ENCODE measurements at regions not wholly inside any gene's neighbourhood (a gene's known extent, or its start where the extent isn't known, plus 50 kb on each side); places are given as distances from the start of the nearest gene placed in this dataset.

DNA sequence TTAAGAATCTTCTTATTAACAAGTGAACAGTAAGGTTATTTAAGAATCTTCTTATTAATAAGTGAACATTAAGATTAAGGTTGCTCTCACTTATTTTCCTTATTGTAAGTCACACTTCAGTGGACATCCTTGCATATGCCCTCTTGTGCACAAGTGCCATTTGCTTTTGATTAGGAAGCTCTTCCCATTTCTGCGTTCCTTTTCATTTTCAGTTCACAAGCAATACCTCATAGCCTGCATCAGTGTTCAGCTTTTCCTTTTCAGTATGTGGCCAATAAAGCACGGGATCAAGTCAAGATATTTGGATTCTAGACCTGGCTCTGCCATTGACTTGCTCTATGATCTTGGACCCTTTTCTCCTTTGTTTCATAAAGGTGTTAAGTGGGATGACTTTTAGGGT is 158.7 kb downstream of the DISP1 start:
- Mint-ChIP-seq H3K36me3 (peaks cover 4% of the 10 kb centered on the region), H3K27me3 (ENCODE audit: insufficient read depth, low read depth) (peaks cover 2% of the 10 kb centered on the region), H3K4me1 (peaks cover 48% of the 10 kb centered on the region), H3K27ac (peak overlapping the region; percentile 96), H3K4me3 (no peak overlapping the region), H3K9me3 (peaks cover 2% of the 10 kb centered on the region)
- no peaks in the 10 kb centered on the region for H3K36me3 ChIP-seq
- no peaks in the 10 kb centered on the region for H3K4me1 ChIP-seq
- no peaks in the 10 kb centered on the region for H3K79me2 ChIP-seq (ENCODE audit: low read depth)
- H3K27ac ChIP-seq: no peak overlapping the region
- no peak overlapping the region for H2AFZ ChIP-seq (replicated peaks)
- H4K20me1 ChIP-seq (ENCODE audit: low read depth): no peaks in the 10 kb centered on the region
- H3K9ac ChIP-seq: no peak overlapping the region
- DNase-seq (ENCODE audit: low spot score): no peak
- TF ChIP-seq, protein P1, sequence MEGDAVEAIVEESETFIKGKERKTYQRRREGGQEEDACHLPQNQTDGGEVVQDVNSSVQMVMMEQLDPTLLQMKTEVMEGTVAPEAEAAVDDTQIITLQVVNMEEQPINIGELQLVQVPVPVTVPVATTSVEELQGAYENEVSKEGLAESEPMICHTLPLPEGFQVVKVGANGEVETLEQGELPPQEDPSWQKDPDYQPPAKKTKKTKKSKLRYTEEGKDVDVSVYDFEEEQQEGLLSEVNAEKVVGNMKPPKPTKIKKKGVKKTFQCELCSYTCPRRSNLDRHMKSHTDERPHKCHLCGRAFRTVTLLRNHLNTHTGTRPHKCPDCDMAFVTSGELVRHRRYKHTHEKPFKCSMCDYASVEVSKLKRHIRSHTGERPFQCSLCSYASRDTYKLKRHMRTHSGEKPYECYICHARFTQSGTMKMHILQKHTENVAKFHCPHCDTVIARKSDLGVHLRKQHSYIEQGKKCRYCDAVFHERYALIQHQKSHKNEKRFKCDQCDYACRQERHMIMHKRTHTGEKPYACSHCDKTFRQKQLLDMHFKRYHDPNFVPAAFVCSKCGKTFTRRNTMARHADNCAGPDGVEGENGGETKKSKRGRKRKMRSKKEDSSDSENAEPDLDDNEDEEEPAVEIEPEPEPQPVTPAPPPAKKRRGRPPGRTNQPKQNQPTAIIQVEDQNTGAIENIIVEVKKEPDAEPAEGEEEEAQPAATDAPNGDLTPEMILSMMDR (IDR thresholded peaks at IDR 0.05): no peak
- no peaks in the 10 kb centered on the region for H3K9me3 ChIP-seq (ENCODE audit: low read depth)
- no peak overlapping the region for H3K4me3 ChIP-seq
- no peaks in the 10 kb centered on the region for H3K27me3 ChIP-seq
- H3F3A ChIP-seq (ENCODE audit: low read depth): no peaks in the 10 kb centered on the region
- H3K4me2 ChIP-seq: no peak overlapping the region

DNA sequence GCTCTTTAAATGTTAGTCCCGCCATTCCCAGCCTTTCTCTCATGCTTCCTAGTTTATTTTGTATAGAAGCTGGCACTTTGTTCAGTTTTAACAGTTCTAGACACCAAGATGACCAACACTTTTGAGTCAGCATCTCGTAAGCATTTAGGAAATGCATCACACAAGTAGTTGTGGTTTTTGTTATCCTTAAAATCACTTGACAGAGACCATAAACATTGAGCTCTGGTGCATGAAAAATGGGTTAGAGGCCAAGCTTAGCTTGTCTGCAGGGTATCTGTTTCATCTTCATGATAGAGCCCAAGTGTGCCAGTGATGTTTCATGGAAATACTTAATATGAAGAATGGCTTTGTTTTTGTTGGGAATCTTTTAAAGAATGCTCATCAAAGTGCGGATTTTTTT is 159.7 kb downstream of the DISP1 start:
- H3K4me2 ChIP-seq: no peak overlapping the region
- H3K79me2 ChIP-seq (ENCODE audit: low read depth): no peaks in the 10 kb centered on the region
- peaks cover 2% of the 10 kb centered on the region for H3K9me3 Mint-ChIP-seq
- H3K9me3 ChIP-seq (ENCODE audit: low read depth): no peaks in the 10 kb centered on the region
- no peak for DNase-seq (ENCODE audit: low spot score)
- H3K9ac ChIP-seq: no peak overlapping the region
- H3K4me3 Mint-ChIP-seq: no peak overlapping the region
- H4K20me1 ChIP-seq (ENCODE audit: low read depth): no peaks in the 10 kb centered on the region
- no peak overlapping the region for H3K27ac ChIP-seq
- H3K4me3 ChIP-seq: no peak overlapping the region
- no peaks in the 10 kb centered on the region for H3F3A ChIP-seq (ENCODE audit: low read depth)
- H3K36me3 Mint-ChIP-seq: peaks cover 4% of the 10 kb centered on the region
- no peak overlapping the region for H3K27ac Mint-ChIP-seq
- H3K27me3 Mint-ChIP-seq (ENCODE audit: insufficient read depth, low read depth): no peaks in the 10 kb centered on the region
- H3K4me1 Mint-ChIP-seq: peaks cover 49% of the 10 kb centered on the region
- TF ChIP-seq EZH2phosphoT487 (IDR thresholded peaks at IDR 0.05): no peak
- TF ChIP-seq, protein P1 (IDR thresholded peaks at IDR 0.05): no peak
- H3K4me1 ChIP-seq: no peaks in the 10 kb centered on the region
- H3K27me3 ChIP-seq: no peaks in the 10 kb centered on the region
- no peak overlapping the region for H2AFZ ChIP-seq (replicated peaks)
- no peaks in the 10 kb centered on the region for H3K36me3 ChIP-seq

DNA sequence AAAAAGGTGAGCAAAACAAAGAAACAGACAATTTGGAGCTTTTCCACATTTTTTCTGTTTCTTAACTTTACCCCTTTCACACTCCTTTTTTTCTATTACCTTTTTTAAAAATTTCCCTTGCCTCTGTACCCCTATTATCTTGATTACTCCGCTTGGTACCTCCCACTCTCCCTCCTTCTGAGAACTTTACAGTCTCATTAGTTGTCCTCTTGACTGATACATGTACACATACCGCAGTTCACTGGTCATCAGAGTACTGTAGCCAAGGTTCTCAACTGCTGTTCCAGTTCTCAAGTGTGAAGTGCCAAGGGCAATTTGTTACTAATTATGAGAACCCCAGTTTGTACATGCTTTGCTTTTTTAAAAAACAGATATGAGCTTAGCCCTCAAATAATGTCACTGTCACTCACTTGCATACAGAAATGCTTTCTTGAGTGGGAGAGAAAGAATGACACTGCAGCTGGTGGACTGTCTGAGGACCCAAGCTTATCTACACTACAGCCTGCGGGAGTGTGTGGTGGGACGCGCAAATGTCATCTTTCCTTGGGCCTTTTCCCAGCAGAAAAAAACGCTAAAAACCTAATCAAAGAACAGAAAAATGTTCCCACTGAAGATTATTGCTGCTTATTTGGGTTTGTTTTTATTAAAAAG is 160.8 kb downstream of the DISP1 start:
- H4K20me1 ChIP-seq (ENCODE audit: low read depth): no peaks in the 10 kb centered on the region
- H3K9ac ChIP-seq: no peak overlapping the region
- peaks cover 8% of the 10 kb centered on the region for H3K36me3 Mint-ChIP-seq
- H3K9me3 ChIP-seq (ENCODE audit: low read depth): no peaks in the 10 kb centered on the region
- no peaks in the 10 kb centered on the region for H3K79me2 ChIP-seq (ENCODE audit: low read depth)
- H3K4me1 ChIP-seq: no peaks in the 10 kb centered on the region
- H3F3A ChIP-seq (ENCODE audit: low read depth): no peaks in the 10 kb centered on the region
- no peak overlapping the region for H3K4me3 ChIP-seq
- H2AFZ ChIP-seq (replicated peaks): no peak overlapping the region
- DNase-seq (ENCODE audit: low spot score): no peak
- peaks cover 6% of the 10 kb centered on the region for H3K9me3 Mint-ChIP-seq
- no peak overlapping the region for H3K4me3 Mint-ChIP-seq
- no peak for TF ChIP-seq EZH2phosphoT487 (IDR thresholded peaks at IDR 0.05)
- TF ChIP-seq, protein P1 (IDR thresholded peaks at IDR 0.05): no peak
- no peak overlapping the region for H3K27ac ChIP-seq
- peaks cover 46% of the 10 kb centered on the region for H3K4me1 Mint-ChIP-seq
- no peaks in the 10 kb centered on the region for H3K27me3 Mint-ChIP-seq (ENCODE audit: insufficient read depth, low read depth)
- peak overlapping the region; percentile 65 for H3K27ac Mint-ChIP-seq
- H3K36me3 ChIP-seq: no peaks in the 10 kb centered on the region
- H3K27me3 ChIP-seq: no peaks in the 10 kb centered on the region
- no peak overlapping the region for H3K4me2 ChIP-seq

All from neural progenitor cell (in vitro differentiated cells).